ENCODE measurements at regions not wholly inside any gene's neighbourhood (a gene's known extent, or its start where the extent isn't known, plus 50 kb on each side); places are given as distances from the start of the nearest gene placed in this dataset.
"Not testable (repeated sequence)": the region's sequence is repeated elsewhere in the genome, so short reads cannot be mapped to it uniquely, and the experiment has no call there.

- no peaks in the 10 kb centered on the region for H3K27me3 Mint-ChIP-seq (ENCODE audit: low read depth, poor library complexity)
- no peak for DNase-seq
- H3K4me1 Mint-ChIP-seq = no peaks in the 10 kb centered on the region
- H3K4me3 Mint-ChIP-seq = no peak overlapping the region
- TF ChIP-seq, protein P1, sequence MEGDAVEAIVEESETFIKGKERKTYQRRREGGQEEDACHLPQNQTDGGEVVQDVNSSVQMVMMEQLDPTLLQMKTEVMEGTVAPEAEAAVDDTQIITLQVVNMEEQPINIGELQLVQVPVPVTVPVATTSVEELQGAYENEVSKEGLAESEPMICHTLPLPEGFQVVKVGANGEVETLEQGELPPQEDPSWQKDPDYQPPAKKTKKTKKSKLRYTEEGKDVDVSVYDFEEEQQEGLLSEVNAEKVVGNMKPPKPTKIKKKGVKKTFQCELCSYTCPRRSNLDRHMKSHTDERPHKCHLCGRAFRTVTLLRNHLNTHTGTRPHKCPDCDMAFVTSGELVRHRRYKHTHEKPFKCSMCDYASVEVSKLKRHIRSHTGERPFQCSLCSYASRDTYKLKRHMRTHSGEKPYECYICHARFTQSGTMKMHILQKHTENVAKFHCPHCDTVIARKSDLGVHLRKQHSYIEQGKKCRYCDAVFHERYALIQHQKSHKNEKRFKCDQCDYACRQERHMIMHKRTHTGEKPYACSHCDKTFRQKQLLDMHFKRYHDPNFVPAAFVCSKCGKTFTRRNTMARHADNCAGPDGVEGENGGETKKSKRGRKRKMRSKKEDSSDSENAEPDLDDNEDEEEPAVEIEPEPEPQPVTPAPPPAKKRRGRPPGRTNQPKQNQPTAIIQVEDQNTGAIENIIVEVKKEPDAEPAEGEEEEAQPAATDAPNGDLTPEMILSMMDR (IDR thresholded peaks at IDR 0.05) = no peak
- H3K36me3 Mint-ChIP-seq (ENCODE audit: low read depth) = no peaks in the 10 kb centered on the region
- no peak overlapping the region for H3K27ac Mint-ChIP-seq
- H3K9me3 Mint-ChIP-seq = peaks cover under 1% of the 10 kb centered on the region
These were observed 598.3 kb upstream of the HS3ST5 start for GRCh38 chr6:114941078-114941477.

- DNase-seq = no peak
- H3K9me3 Mint-ChIP-seq = no peaks in the 10 kb centered on the region
- H3K36me3 Mint-ChIP-seq (ENCODE audit: low read depth) = no peaks in the 10 kb centered on the region
- no peaks in the 10 kb centered on the region for H3K27me3 Mint-ChIP-seq (ENCODE audit: low read depth, poor library complexity)
- no peak overlapping the region for H3K27ac Mint-ChIP-seq
- H3K4me3 Mint-ChIP-seq = no peak overlapping the region
- no peaks in the 10 kb centered on the region for H3K4me1 Mint-ChIP-seq
- TF ChIP-seq, protein P1 (IDR thresholded peaks at IDR 0.05) = no peak
These were observed 597.4 kb upstream of the HS3ST5 start for GRCh38 chr6:114940181-114940580.

DNA sequence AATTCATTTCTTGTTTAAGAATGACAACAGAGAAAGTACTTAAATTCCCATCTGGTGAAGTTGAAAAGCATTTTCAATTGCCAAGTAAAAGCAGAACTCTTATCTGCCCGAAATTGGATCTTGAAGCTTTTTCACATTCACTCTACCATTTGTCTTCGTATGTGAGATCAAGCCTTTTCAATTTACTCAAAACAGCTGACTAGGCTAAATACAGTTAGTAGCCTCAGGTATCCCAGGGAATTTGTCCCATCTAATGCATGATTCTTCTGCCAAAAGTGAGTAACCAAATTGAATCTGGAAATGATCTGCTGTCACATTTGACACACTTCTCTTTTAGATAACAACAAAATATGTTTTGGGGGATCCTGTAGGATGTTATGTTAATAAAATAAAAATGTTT lies 596.8 kb upstream of the HS3ST5 start:
- no peak for DNase-seq
- no peak overlapping the region for H3K27ac Mint-ChIP-seq
- TF ChIP-seq, protein P1 (IDR thresholded peaks at IDR 0.05) = no peak
- no peak overlapping the region for H3K4me3 Mint-ChIP-seq
- no peaks in the 10 kb centered on the region for H3K4me1 Mint-ChIP-seq
- H3K9me3 Mint-ChIP-seq = no peaks in the 10 kb centered on the region
- no peaks in the 10 kb centered on the region for H3K36me3 Mint-ChIP-seq (ENCODE audit: low read depth)
- H3K27me3 Mint-ChIP-seq (ENCODE audit: low read depth, poor library complexity) = no peaks in the 10 kb centered on the region

DNA sequence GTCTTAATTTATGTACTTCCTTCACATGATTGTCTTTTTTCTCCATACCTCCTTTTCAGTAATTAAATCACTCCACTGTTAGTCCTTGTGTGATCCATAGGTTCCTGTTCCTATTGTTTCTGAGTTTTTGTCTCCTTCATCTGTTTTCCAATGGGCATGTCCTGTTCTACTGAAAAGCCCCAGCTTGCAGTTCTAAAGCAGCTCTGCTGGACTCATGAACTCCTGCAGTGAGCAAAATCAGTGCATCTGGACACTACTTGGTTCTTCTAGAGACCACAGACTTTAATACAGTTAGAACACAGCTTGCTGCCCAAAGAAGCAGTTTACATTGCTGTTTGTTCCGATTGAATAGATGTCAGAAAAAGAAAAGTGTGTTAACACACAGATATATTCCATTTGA lies 593.3 kb upstream of the HS3ST5 start:
- TF ChIP-seq, protein P1 (IDR thresholded peaks at IDR 0.05) = no peak
- DNase-seq = no peak
- Mint-ChIP-seq H3K36me3 (ENCODE audit: low read depth) (no peaks in the 10 kb centered on the region), H3K27me3 (ENCODE audit: low read depth, poor library complexity) (peaks cover 3% of the 10 kb centered on the region), H3K4me3 (no peak overlapping the region), H3K4me1 (no peaks in the 10 kb centered on the region), H3K27ac (no peak overlapping the region), H3K9me3 (peaks cover 7% of the 10 kb centered on the region)

DNA sequence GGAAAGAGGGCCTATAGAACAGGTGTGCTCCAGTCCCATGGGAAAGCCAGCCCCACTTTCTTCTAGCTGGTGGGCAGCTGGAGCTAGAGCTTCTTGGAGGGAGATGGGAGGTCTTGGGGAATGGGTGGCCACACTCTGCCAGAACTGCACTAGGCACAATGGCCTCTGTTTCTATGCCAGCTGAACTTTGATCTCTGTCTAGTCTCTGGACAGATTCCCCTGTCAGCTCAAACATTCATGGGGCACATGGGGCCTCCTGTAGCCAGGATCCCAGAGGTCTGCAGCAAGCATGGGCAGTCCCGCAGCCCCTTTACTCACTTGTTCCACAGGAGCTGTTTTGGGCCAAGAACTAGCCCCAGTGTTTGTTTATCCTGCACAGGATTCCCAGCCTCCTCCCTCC lies 591.3 kb upstream of the HS3ST5 start:
- TF ChIP-seq, protein P1 (IDR thresholded peaks at IDR 0.05) = no peak
- Mint-ChIP-seq H3K36me3 (ENCODE audit: low read depth) (no peaks in the 10 kb centered on the region), H3K27ac (no peak overlapping the region), H3K9me3 (peaks cover 17% of the 10 kb centered on the region), H3K27me3 (ENCODE audit: low read depth, poor library complexity) (peaks cover 3% of the 10 kb centered on the region), H3K4me3 (no peak overlapping the region), H3K4me1 (no peaks in the 10 kb centered on the region)
- DNase-seq = no peak

GRCh38 chr6:114928731-114929130 lies 585.9 kb upstream of the HS3ST5 start:
- H3K9me3 Mint-ChIP-seq = peaks cover 32% of the 10 kb centered on the region
- H3K27me3 Mint-ChIP-seq (ENCODE audit: low read depth, poor library complexity); H3K4me1 Mint-ChIP-seq; DNase-seq; H3K4me3 Mint-ChIP-seq; H3K36me3 Mint-ChIP-seq (ENCODE audit: low read depth); H3K27ac Mint-ChIP-seq: not testable (repeated sequence)
